H1 (cell line): ENCODE measurements at regions not wholly inside any gene's neighbourhood (a gene's known extent, or its start where the extent isn't known, plus 50 kb on each side); places are given as distances from the start of the nearest gene placed in this dataset.

Experiments
- CTCF ChIA-PET: fragments of 300-600 bp; sonication (Branson Sonifier 250); formaldehyde crosslinking; loops from one replicate; lab custom pipeline; 2021; ENCODE audit not compliant: partially characterized antibody; lab: Charles Lee
- POLR2A ChIA-PET: fragments of 300-600 bp; sonication (Branson Sonifier 250); formaldehyde crosslinking; loops from one replicate; lab custom pipeline; 2021; ENCODE audit warnings: inconsistent platforms; ENCODE audit not compliant: partially characterized antibody; lab: Charles Lee
- DNase-seq, 2 experiments: peaks; one replicate each; pipeline versions ENCODE4 v3.0.0 to v3.0.0-alpha.2; 2010 to 2022; ENCODE audit warnings: low spot score in 2 of 2, low read depth in 1 of 2, mixed read lengths in 1 of 2
- FAIRE-seq: peaks from 2 replicates; lab custom pipeline; 2011; peaks lifted over from hg19 to GRCh38; lab: Jason Lieb, UNC
- H2AFZ ChIP-seq: 2 replicates; pipeline ENCODE4 v1.8.1; 2012; ENCODE audit warnings: low read length, inconsistent platforms
- H2AK5ac ChIP-seq: 2 replicates; pipeline ENCODE4 v1.6.1; 2013; ENCODE audit warnings: low read depth, low read length
- H2BK120ac ChIP-seq: replicated peaks from 2 replicates; pipeline ENCODE3; 2013; ENCODE audit warnings: low read depth, low read length, inconsistent platforms
- H2BK12ac ChIP-seq: 2 replicates; pipeline ENCODE4 v1.6.1; 2013; ENCODE audit warnings: low read depth, low read length
- H2BK15ac ChIP-seq: 2 replicates; pipeline ENCODE4 v1.6.1; 2013; ENCODE audit warnings: low read length
- H2BK20ac ChIP-seq: 2 replicates; pipeline ENCODE4 v1.6.1; 2013; ENCODE audit warnings: low read length
- H2BK5ac ChIP-seq: 2 replicates; pipeline ENCODE4 v1.6.1; 2013; ENCODE audit warnings: low read depth, low read length
- H3K14ac ChIP-seq: 2 replicates; pipeline ENCODE4 v1.6.1; 2013; ENCODE audit warnings: inconsistent platforms; ENCODE audit not compliant: insufficient read length
- H3K18ac ChIP-seq: 2 replicates; pipeline ENCODE4 v1.6.1; 2013; ENCODE audit warnings: low read length; ENCODE audit errors: extremely low read depth
- H3K23ac ChIP-seq: 2 replicates; pipeline ENCODE4 v1.6.1; 2013; ENCODE audit warnings: inconsistent platforms; ENCODE audit not compliant: insufficient read length
- H3K23me2 ChIP-seq: 2 replicates; pipeline ENCODE4 v1.6.1; 2013; ENCODE audit warnings: low read depth, low read length
- H3K27ac ChIP-seq: 2 replicates; pipeline ENCODE4 v1.6.1; 2011; ENCODE audit warnings: low read depth, low read length, inconsistent platforms
- H3K27me3 ChIP-seq, 4 experiments: replicated peaks in 1 of 4; 1 replicate in 1 of 4; 2 replicates in 3 of 4; pipeline versions ENCODE4 v1.6.1 to v1.8.1; 2011 to 2013; ENCODE audit warnings: low read length in 3 of 4, mild to moderate bottlenecking in 3 of 4, inconsistent platforms in 2 of 4, mixed read lengths in 2 of 4, moderate library complexity in 1 of 4; ENCODE audit not compliant: control insufficient read depth in 3 of 4, insufficient read depth in 3 of 4; ENCODE audit errors: extremely low read depth in 1 of 4
- H3K36me3 ChIP-seq, 4 experiments: 2 replicates each; pipeline versions ENCODE4 v1.6.1 to v1.8.1; 2011 to 2013; ENCODE audit warnings: mild to moderate bottlenecking in 4 of 4, low read length in 3 of 4, moderate library complexity in 2 of 4, control low read depth in 1 of 4, inconsistent platforms in 1 of 4; ENCODE audit not compliant: insufficient read depth in 4 of 4, control insufficient read depth in 2 of 4
- H3K4ac ChIP-seq: replicated peaks from 2 replicates; pipeline ENCODE3; 2013; ENCODE audit warnings: low read length, low read depth, mixed read lengths, inconsistent platforms; ENCODE audit not compliant: insufficient read length
- H3K4me1 ChIP-seq, 4 experiments: replicated peaks in 1 of 4; 1 replicate in 1 of 4; 2 replicates in 3 of 4; pipeline versions ENCODE4 v1.6.1 to v1.8.1; 2011 to 2013; ENCODE audit warnings: low read length in 3 of 4, inconsistent platforms in 2 of 4, mixed read lengths in 1 of 4; ENCODE audit not compliant: insufficient read depth in 4 of 4, control insufficient read depth in 3 of 4
- H3K4me2 ChIP-seq, 2 experiments: 2 replicates each; pipeline versions ENCODE4 v1.6.1 to v1.8.1; 2011 to 2013; ENCODE audit warnings: low read depth in 2 of 2, low read length in 2 of 2, control low read depth in 1 of 2, inconsistent platforms in 1 of 2, mild to moderate bottlenecking in 1 of 2; ENCODE audit not compliant: insufficient read depth in 1 of 2
- H3K4me3 ChIP-seq, 4 experiments: fragments of 200-600, 300-600 bp in 1 of 4; sonication (generic), shearing (Covaris generic), sonication (Bioruptor Twin) in 1 of 4; 2 replicates each; pipeline versions ENCODE4 v1.5.1 to v1.8.1; 2011 to 2016; ENCODE audit warnings: low read length in 4 of 4, low read depth in 3 of 4, control low read depth in 2 of 4, inconsistent platforms in 2 of 4, mild to moderate bottlenecking in 2 of 4, mixed read lengths in 1 of 4, moderate library complexity in 1 of 4; ENCODE audit not compliant: insufficient read depth in 2 of 4; ENCODE audit errors: extremely low read depth in 1 of 4
- H3K56ac ChIP-seq: replicated peaks from 2 replicates; pipeline ENCODE3; 2013; ENCODE audit warnings: low read depth, mild to moderate bottlenecking, mixed read lengths, low read length, inconsistent platforms; ENCODE audit not compliant: insufficient read length
- H3K79me1 ChIP-seq: 2 replicates; pipeline ENCODE4 v1.6.1; 2013; ENCODE audit warnings: low read depth, low read length, control low read depth
- H3K79me2 ChIP-seq, 2 experiments: 2 replicates each; pipeline versions ENCODE4 v1.6.1 to v1.8.1; 2012 to 2013; ENCODE audit warnings: low read length in 2 of 2, mild to moderate bottlenecking in 2 of 2, inconsistent platforms in 1 of 2; ENCODE audit not compliant: insufficient read depth in 2 of 2, control insufficient read depth in 1 of 2
- H3K9ac ChIP-seq, 4 experiments: replicated peaks in 1 of 4; 1 replicate in 1 of 4; 2 replicates in 3 of 4; pipeline versions ENCODE4 v1.6.1 to v1.8.1; 2011 to 2013; ENCODE audit warnings: low read depth in 3 of 4, low read length in 3 of 4, control low read depth in 2 of 4, mild to moderate bottlenecking in 2 of 4, moderate library complexity in 2 of 4, inconsistent platforms in 1 of 4; ENCODE audit errors: extremely low read depth in 1 of 4
- H3K9me3 ChIP-seq, 2 experiments: 2 replicates each; pipeline versions ENCODE4 v1.6.1 to v1.8.1; 2012 to 2013; ENCODE audit warnings: mild to moderate bottlenecking in 2 of 2, moderate library complexity in 2 of 2, control low read depth in 1 of 2, inconsistent platforms in 1 of 2, low read depth in 1 of 2, low read length in 1 of 2, mixed read lengths in 1 of 2; ENCODE audit not compliant: insufficient read depth in 2 of 2
- H4K20me1 ChIP-seq, 2 experiments: replicated peaks in 1 of 2; 2 replicates each; pipeline versions ENCODE3 to v1.8.1; 2011 to 2013; ENCODE audit warnings: inconsistent platforms in 2 of 2, low read length in 2 of 2, mild to moderate bottlenecking in 1 of 2; ENCODE audit not compliant: insufficient read depth in 2 of 2, control insufficient read depth in 1 of 2
- H4K5ac ChIP-seq: 2 replicates; pipeline ENCODE4 v1.6.1; 2013; ENCODE audit warnings: low read length, low read depth, mixed read lengths, inconsistent platforms; ENCODE audit not compliant: insufficient read length
- H4K8ac ChIP-seq: 2 replicates; pipeline ENCODE4 v1.8.0; 2013; ENCODE audit warnings: mild to moderate bottlenecking, moderate library complexity, low read length, inconsistent platforms; ENCODE audit not compliant: insufficient read depth; ENCODE audit errors: extremely low read depth
- H4K91ac ChIP-seq: replicated peaks from 2 replicates; pipeline ENCODE3; 2013; ENCODE audit warnings: low read length, mixed read lengths, inconsistent platforms; ENCODE audit not compliant: insufficient read length
- ATF3 ChIP-seq: IDR thresholded peaks from 2 replicates; pipeline ENCODE4 v1.6.1; 2011; ENCODE audit warnings: low read depth, mild to moderate bottlenecking, low read length; ENCODE audit not compliant: insufficient read depth
- BCL11A ChIP-seq, 2 experiments: IDR thresholded peaks; one replicate each; pipeline ENCODE4 v1.6.1; 2011; ENCODE audit warnings: low read depth in 2 of 2, low read length in 2 of 2, mild to moderate bottlenecking in 2 of 2
- EGR1 ChIP-seq: IDR thresholded peaks from 2 replicates; pipeline ENCODE4 v1.6.1; 2011; ENCODE audit warnings: low read depth, low read length, borderline replicate concordance
- EZH2 ChIP-seq: fragments of 200-600 bp; sonication (generic); IDR thresholded peaks from 2 replicates; pipeline ENCODE4 v1.7.1; 2012; ENCODE audit warnings: low read depth, mild to moderate bottlenecking, moderate library complexity, low read length, inconsistent platforms; ENCODE audit not compliant: severe bottlenecking
- NANOG ChIP-seq: IDR thresholded peaks from 2 replicates; pipeline ENCODE4 v1.6.1; 2011; ENCODE audit warnings: low read length, low read depth, mild to moderate bottlenecking, inconsistent platforms; ENCODE audit not compliant: insufficient read depth, poor library complexity, severe bottlenecking
- SUZ12 ChIP-seq: fragments of 200-600 bp; sonication (generic); IDR thresholded peaks from 2 replicates; pipeline ENCODE4 v1.6.1; 2012; ENCODE audit warnings: mild to moderate bottlenecking, inconsistent platforms, low read length, moderate library complexity, mixed read lengths
- WGBS, 2 experiments: shearing (Covaris generic) in 1 of 2; methylation state at CpG; one replicate each; pipeline versions ENCODE4 v1.1.6 to v1.1.7; 2013 to 2015; ENCODE audit warnings: low lambda C conversion rate in 2 of 2, mixed read lengths in 2 of 2, inconsistent platforms in 1 of 2, low coverage in 1 of 2, missing lambda C conversion rate in 1 of 2; ENCODE audit not compliant: insufficient replicate concordance in 2 of 2, insufficient coverage in 1 of 2, insufficient read length in 1 of 2; ENCODE audit errors: extremely low coverage in 1 of 2, missing lambda C conversion rate in 1 of 2; 5-methylcytosine and 5-hydroxymethylcytosine counted together

DNA sequence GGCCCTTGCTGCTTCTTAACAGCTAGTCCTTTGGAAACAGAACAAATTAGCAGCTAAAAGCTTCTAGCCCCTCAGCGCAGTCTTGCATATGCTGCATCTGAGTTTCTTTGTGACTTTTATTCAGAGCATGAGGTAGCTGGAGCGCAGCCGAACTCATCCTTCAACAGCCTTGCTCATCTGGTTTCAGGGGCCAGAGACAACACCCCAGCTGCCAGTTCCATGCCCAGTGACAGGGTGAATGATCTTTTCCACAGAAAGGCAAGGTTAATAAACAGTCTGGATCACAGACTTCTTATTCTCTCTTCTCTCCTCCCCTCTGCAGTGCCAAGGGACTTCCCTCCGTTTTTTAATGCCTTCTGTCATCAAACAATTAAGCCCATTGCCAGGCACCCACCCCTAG lies 216.6 kb upstream of the INTU start:
- Histone ChIP-seq H2AFZ (peak overlapping the region; percentile 85), H3K4me1 (no peaks in the 10 kb centered on the region), H3K14ac (no peak overlapping the region), H3K4me2 (no peak overlapping the region), H3K36me3 (no peaks in the 10 kb centered on the region), H3K4ac (no peak overlapping the region), H3K79me2 (no peaks in the 10 kb centered on the region), H4K91ac (no peak overlapping the region), H3K9me3 (no peaks in the 10 kb centered on the region), H2BK12ac (no peak overlapping the region), H4K5ac (no peak overlapping the region), H2BK5ac (no peak overlapping the region), H3K23ac (no peak overlapping the region), H2AK5ac (no peak overlapping the region), H2BK120ac (no peak overlapping the region), H2BK20ac (no peak overlapping the region), H3K18ac (no peak overlapping the region), H3K79me1 (no peaks in the 10 kb centered on the region), H3K4me3 (no peak overlapping the region), H3K27ac (no peak overlapping the region), H2BK15ac (no peak overlapping the region), H4K8ac (no peak overlapping the region), H3K23me2 (no peaks in the 10 kb centered on the region), H3K56ac (no peak overlapping the region), H3K27me3 (no peaks in the 10 kb centered on the region), H3K9ac (no peak overlapping the region), H4K20me1 (no peaks in the 10 kb centered on the region)
- 91% methylated on average over 4 of the region's 4 CpGs; no CpG with 5 or more reads in 1 of the 2 experiments for WGBS, 2 experiments
- ChIA-PET POLR2A (no interaction called here), CTCF (no interaction called here)
- TF ChIP-seq EGR1 (no peak), BCL11A (IDR thresholded peaks at IDR 0.05; ENCODE audit: low read depth in 2 of 2, low read length in 2 of 2) (no peak), ATF3 (no peak), SUZ12 (no peak), NANOG (no peak), EZH2 (no peak)
- DNase-seq (no peak), FAIRE-seq (no peak)
